ENCODE measurements at regions not wholly inside any gene's neighbourhood (a gene's known extent, or its start where the extent isn't known, plus 50 kb on each side); places are given as distances from the start of the nearest gene placed in this dataset.

- no peaks in the 10 kb centered on the region for H3F3A ChIP-seq (replicated peaks; ENCODE audit: low read depth)
- no peaks in the 10 kb centered on the region for H3K27me3 ChIP-seq (ENCODE audit: insufficient read depth)
- no peak overlapping the region for H3K4me2 ChIP-seq
- no peaks in the 10 kb centered on the region for H3K36me3 ChIP-seq (ENCODE audit: insufficient read depth)
- H3K9me2 ChIP-seq (ENCODE audit: insufficient read depth): no peaks in the 10 kb centered on the region
- no peaks in the 10 kb centered on the region for H3K36me3 Mint-ChIP-seq (ENCODE audit: low read depth)
- no peak overlapping the region for H3K27ac ChIP-seq (ENCODE audit: low read depth)
- peaks cover 3% of the 10 kb centered on the region for H3K27me3 Mint-ChIP-seq (ENCODE audit: insufficient read depth, low read depth, poor library complexity)
- H3K27ac Mint-ChIP-seq: no peak overlapping the region
- peaks cover 19% of the 10 kb centered on the region for H3K4me1 ChIP-seq (ENCODE audit: insufficient read depth)
- H3K4me3 Mint-ChIP-seq: no peak overlapping the region
- no peaks in the 10 kb centered on the region; the same call in 2 of the 3 replicates for H3K9me3 Mint-ChIP-seq
- no peak overlapping the region for H3K4me3 ChIP-seq
- ATAC-seq: no peak
- no peak for DNase-seq (ENCODE audit: low spot score)
- H3K79me2 ChIP-seq (replicated peaks; ENCODE audit: insufficient read depth): no peaks in the 10 kb centered on the region
- H4K20me1 ChIP-seq (replicated peaks; ENCODE audit: insufficient read depth): no peaks in the 10 kb centered on the region
- TF ChIP-seq EZH2 (IDR thresholded peaks at IDR 0.05; ENCODE audit: low read depth, unreplicated experiment) (no peak), ZNF331 (CRISPR knock-in tag; IDR thresholded peaks at IDR 0.05; ENCODE audit: low read depth) (no peak)
- TF ChIP-seq, protein P1, sequence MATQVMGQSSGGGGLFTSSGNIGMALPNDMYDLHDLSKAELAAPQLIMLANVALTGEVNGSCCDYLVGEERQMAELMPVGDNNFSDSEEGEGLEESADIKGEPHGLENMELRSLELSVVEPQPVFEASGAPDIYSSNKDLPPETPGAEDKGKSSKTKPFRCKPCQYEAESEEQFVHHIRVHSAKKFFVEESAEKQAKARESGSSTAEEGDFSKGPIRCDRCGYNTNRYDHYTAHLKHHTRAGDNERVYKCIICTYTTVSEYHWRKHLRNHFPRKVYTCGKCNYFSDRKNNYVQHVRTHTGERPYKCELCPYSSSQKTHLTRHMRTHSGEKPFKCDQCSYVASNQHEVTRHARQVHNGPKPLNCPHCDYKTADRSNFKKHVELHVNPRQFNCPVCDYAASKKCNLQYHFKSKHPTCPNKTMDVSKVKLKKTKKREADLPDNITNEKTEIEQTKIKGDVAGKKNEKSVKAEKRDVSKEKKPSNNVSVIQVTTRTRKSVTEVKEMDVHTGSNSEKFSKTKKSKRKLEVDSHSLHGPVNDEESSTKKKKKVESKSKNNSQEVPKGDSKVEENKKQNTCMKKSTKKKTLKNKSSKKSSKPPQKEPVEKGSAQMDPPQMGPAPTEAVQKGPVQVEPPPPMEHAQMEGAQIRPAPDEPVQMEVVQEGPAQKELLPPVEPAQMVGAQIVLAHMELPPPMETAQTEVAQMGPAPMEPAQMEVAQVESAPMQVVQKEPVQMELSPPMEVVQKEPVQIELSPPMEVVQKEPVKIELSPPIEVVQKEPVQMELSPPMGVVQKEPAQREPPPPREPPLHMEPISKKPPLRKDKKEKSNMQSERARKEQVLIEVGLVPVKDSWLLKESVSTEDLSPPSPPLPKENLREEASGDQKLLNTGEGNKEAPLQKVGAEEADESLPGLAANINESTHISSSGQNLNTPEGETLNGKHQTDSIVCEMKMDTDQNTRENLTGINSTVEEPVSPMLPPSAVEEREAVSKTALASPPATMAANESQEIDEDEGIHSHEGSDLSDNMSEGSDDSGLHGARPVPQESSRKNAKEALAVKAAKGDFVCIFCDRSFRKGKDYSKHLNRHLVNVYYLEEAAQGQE (IDR thresholded peaks at IDR 0.05; ENCODE audit: unreplicated experiment): no peak
- no peak overlapping the region for H2AFZ ChIP-seq
- peaks cover 19% of the 10 kb centered on the region for H3K4me1 Mint-ChIP-seq
These were observed 124.2 kb downstream of the PLEKHG1 start for GRCh38 chr6:150723857-150724256.

GRCh38 chr6:150725795-150726194 lies 126.1 kb downstream of the PLEKHG1 start:
- H4K20me1 ChIP-seq (replicated peaks; ENCODE audit: insufficient read depth): no peaks in the 10 kb centered on the region
- Mint-ChIP-seq H3K36me3 (ENCODE audit: low read depth) (no peaks in the 10 kb centered on the region), H3K4me3 (no peak overlapping the region), H3K4me1 (peaks cover 8% of the 10 kb centered on the region), H3K27me3 (ENCODE audit: insufficient read depth, low read depth, poor library complexity) (peaks cover 3% of the 10 kb centered on the region), H3K9me3 (no peaks in the 10 kb centered on the region; the same call in 2 of the 3 replicates), H3K27ac (no peak overlapping the region)
- H3K4me2 ChIP-seq: no peak overlapping the region
- no peak overlapping the region for H3K27ac ChIP-seq (ENCODE audit: low read depth)
- H2AFZ ChIP-seq: no peak overlapping the region
- H3K27me3 ChIP-seq (ENCODE audit: insufficient read depth): no peaks in the 10 kb centered on the region
- no peaks in the 10 kb centered on the region for H3F3A ChIP-seq (replicated peaks; ENCODE audit: low read depth)
- no peaks in the 10 kb centered on the region for H3K9me2 ChIP-seq (ENCODE audit: insufficient read depth)
- no peaks in the 10 kb centered on the region for H3K79me2 ChIP-seq (replicated peaks; ENCODE audit: insufficient read depth)
- DNase-seq (ENCODE audit: low spot score) (no peak), ATAC-seq (no peak)
- no peaks in the 10 kb centered on the region for H3K36me3 ChIP-seq (ENCODE audit: insufficient read depth)
- H3K4me3 ChIP-seq: no peak overlapping the region
- H3K4me1 ChIP-seq (ENCODE audit: insufficient read depth): peaks cover 9% of the 10 kb centered on the region
- TF ChIP-seq EZH2phosphoT487 (IDR thresholded peaks at IDR 0.05; ENCODE audit: unreplicated experiment) (no peak), ZNF462 (CRISPR knock-in tag; IDR thresholded peaks at IDR 0.05) (no peak), CREB1 (CRISPR knock-in tag; IDR thresholded peaks at IDR 0.05; ENCODE audit: low read depth) (no peak), ZNF331 (CRISPR knock-in tag; IDR thresholded peaks at IDR 0.05; ENCODE audit: low read depth) (no peak), POLR2AphosphoS5 (IDR thresholded peaks at IDR 0.05; ENCODE audit: low read depth) (no peak), STAT1 (IDR thresholded peaks at IDR 0.05; ENCODE audit: unreplicated experiment) (no peak)
- TF ChIP-seq, protein P1 (IDR thresholded peaks at IDR 0.05; ENCODE audit: unreplicated experiment): no peak
